ENCODE measurements at regions not wholly inside any gene's neighbourhood (a gene's known extent, or its start where the extent isn't known, plus 50 kb on each side); places are given as distances from the start of the nearest gene placed in this dataset.

DNA sequence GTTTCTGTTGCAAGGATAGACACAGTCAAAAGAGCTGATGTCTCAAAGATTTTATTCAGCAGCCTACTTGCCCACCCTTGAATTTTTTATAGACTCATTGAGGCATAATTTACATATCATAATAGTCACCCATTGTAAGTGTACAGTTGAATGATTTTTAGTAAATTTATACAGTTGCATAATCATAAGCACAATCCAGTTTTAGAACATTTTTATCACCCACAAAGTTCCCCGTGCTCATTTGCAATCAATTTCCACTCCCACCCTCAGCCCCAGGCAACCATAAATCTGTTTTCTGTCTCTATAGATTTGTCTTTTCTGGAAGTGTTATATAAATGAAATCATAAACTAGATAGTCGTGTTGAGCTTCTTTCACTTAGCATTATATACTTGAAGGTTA, 517.7 kb downstream of the TLE1 start:
- Mint-ChIP-seq H3K27me3 (no peaks in the 10 kb centered on the region), H3K27ac (no peak overlapping the region), H3K4me1 (ENCODE audit: low read depth) (peaks cover 3% of the 10 kb centered on the region), H3K4me3 (ENCODE audit: low read depth) (no peak overlapping the region), H3K36me3 (ENCODE audit: insufficient read depth) (no peaks in the 10 kb centered on the region), H3K9me3 (ENCODE audit: low read depth) (peaks cover 26% of the 10 kb centered on the region)
- no peak for DNase-seq (ENCODE audit: low spot score, unreplicated experiment)
- TF ChIP-seq, protein P1, sequence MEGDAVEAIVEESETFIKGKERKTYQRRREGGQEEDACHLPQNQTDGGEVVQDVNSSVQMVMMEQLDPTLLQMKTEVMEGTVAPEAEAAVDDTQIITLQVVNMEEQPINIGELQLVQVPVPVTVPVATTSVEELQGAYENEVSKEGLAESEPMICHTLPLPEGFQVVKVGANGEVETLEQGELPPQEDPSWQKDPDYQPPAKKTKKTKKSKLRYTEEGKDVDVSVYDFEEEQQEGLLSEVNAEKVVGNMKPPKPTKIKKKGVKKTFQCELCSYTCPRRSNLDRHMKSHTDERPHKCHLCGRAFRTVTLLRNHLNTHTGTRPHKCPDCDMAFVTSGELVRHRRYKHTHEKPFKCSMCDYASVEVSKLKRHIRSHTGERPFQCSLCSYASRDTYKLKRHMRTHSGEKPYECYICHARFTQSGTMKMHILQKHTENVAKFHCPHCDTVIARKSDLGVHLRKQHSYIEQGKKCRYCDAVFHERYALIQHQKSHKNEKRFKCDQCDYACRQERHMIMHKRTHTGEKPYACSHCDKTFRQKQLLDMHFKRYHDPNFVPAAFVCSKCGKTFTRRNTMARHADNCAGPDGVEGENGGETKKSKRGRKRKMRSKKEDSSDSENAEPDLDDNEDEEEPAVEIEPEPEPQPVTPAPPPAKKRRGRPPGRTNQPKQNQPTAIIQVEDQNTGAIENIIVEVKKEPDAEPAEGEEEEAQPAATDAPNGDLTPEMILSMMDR (IDR thresholded peaks at IDR 0.05; ENCODE audit: unreplicated experiment) = no peak

- Mint-ChIP-seq H3K27ac (no peak overlapping the region), H3K4me1 (ENCODE audit: low read depth) (no peaks in the 10 kb centered on the region), H3K4me3 (ENCODE audit: low read depth) (no peak overlapping the region), H3K27me3 (peaks cover 13% of the 10 kb centered on the region), H3K9me3 (ENCODE audit: low read depth) (peaks cover 18% of the 10 kb centered on the region), H3K36me3 (ENCODE audit: insufficient read depth) (no peaks in the 10 kb centered on the region)
- DNase-seq (ENCODE audit: low spot score, unreplicated experiment) = no peak
- TF ChIP-seq, protein P1 (IDR thresholded peaks at IDR 0.05; ENCODE audit: unreplicated experiment) = no peak
Observed at GRCh38 chr9:81162361-81162760, 527.0 kb downstream of the TLE1 start.

DNA sequence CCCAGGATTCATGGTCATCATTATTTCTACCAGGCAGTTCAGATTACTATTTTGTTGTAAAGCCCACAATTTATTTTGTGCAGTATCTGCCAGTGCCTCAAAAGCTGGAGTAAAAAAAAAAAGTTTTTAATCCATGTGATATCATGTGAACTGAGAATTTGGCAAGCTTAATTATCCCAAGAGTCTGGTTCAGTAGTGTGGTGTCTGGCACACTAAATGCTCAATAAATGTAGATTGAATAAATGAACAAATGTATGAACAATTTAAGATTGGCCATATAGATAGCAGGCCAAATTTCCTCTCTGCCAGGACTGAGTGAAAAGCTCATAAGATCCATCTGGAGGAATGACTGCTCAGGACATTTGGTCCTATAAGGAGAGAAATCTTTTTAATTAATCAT, 533.0 kb downstream of the TLE1 start:
- H3K27ac Mint-ChIP-seq = no peak overlapping the region
- H3K27me3 Mint-ChIP-seq = peaks cover 3% of the 10 kb centered on the region
- no peaks in the 10 kb centered on the region for H3K36me3 Mint-ChIP-seq (ENCODE audit: insufficient read depth)
- TF ChIP-seq, protein P1 (IDR thresholded peaks at IDR 0.05; ENCODE audit: unreplicated experiment) = no peak
- H3K4me3 Mint-ChIP-seq (ENCODE audit: low read depth) = no peak overlapping the region
- no peak for DNase-seq (ENCODE audit: low spot score, unreplicated experiment)
- H3K4me1 Mint-ChIP-seq (ENCODE audit: low read depth) = no peaks in the 10 kb centered on the region
- no peaks in the 10 kb centered on the region for H3K9me3 Mint-ChIP-seq (ENCODE audit: low read depth)

- no peak for DNase-seq (ENCODE audit: low spot score, unreplicated experiment)
- H3K27me3 Mint-ChIP-seq = peaks cover 4% of the 10 kb centered on the region
- H3K36me3 Mint-ChIP-seq (ENCODE audit: insufficient read depth) = no peaks in the 10 kb centered on the region
- H3K27ac Mint-ChIP-seq = no peak overlapping the region
- H3K9me3 Mint-ChIP-seq (ENCODE audit: low read depth) = peaks cover 9% of the 10 kb centered on the region
- no peak overlapping the region for H3K4me3 Mint-ChIP-seq (ENCODE audit: low read depth)
- H3K4me1 Mint-ChIP-seq (ENCODE audit: low read depth) = no peaks in the 10 kb centered on the region
- TF ChIP-seq, protein P1 (IDR thresholded peaks at IDR 0.05; ENCODE audit: unreplicated experiment) = no peak
Observed at GRCh38 chr9:81150016-81150625, 539.2 kb downstream of the TLE1 start.

DNA sequence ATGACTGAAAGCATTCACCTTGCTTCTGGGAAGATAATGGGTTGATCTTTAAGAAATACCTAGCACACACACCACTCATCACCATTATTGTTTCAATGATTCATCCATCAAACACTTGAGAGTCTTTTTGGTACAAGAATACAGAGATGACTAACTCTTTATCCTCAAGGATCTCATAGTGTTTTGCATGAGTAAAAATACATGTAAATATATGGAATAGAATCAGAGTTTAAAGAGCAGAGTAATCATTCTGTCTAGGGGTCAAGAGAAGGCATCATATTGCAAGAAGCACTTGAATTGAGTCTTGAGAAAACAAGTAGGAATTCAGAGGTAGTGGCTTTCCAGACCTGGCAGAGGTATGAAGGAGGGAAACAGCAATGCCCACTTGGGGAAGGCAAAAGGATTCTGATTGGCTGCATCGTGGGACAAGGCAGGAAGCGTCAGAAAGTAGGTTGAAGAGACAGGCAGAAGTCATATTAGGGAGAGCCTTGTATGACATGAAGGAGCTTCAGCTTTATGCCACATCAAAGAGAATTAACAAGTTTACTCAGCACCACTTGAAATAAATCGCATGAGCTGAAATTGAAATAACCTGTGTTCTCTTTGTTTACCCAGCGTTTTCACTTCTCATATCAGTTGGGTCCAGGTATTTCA, 542.5 kb downstream of the TLE1 start:
- H3K36me3 Mint-ChIP-seq (ENCODE audit: insufficient read depth) = no peaks in the 10 kb centered on the region
- peaks cover 4% of the 10 kb centered on the region for H3K27me3 Mint-ChIP-seq
- H3K9me3 Mint-ChIP-seq (ENCODE audit: low read depth) = peaks cover 9% of the 10 kb centered on the region
- TF ChIP-seq, protein P1 (IDR thresholded peaks at IDR 0.05; ENCODE audit: unreplicated experiment) = no peak
- no peak overlapping the region for H3K27ac Mint-ChIP-seq
- no peak overlapping the region for H3K4me3 Mint-ChIP-seq (ENCODE audit: low read depth)
- no peak for DNase-seq (ENCODE audit: low spot score, unreplicated experiment)
- no peaks in the 10 kb centered on the region for H3K4me1 Mint-ChIP-seq (ENCODE audit: low read depth)

Data from progenitor cell of endocrine pancreas (in vitro differentiated cells).